GM12872 (cell line): ENCODE measurements at regions not wholly inside any gene's neighbourhood (a gene's known extent, or its start where the extent isn't known, plus 50 kb on each side); places are given as distances from the start of the nearest gene placed in this dataset.

ENCODE experiments used
- CTCF ChIP-seq: IDR thresholded peaks from 3 replicates; pipeline ENCODE4 v1.5.1; 2011; ENCODE audit warnings: low read depth, mild to moderate bottlenecking, low read length, moderate library complexity; ENCODE audit not compliant: insufficient read depth

- TF ChIP-seq CTCF, result no peak
These were observed 312.1 kb downstream of the HTR1B start for GRCh38 chr6:77151241-77151640.

GRCh38 chr6:77150736-77151135 lies 312.6 kb downstream of the HTR1B start:
- TF ChIP-seq CTCF, result no peak

GRCh38 chr6:77145244-77145643 lies 318.0 kb downstream of the HTR1B start:
- TF ChIP-seq CTCF, result no peak

GRCh38 chr6:77143659-77144447 lies 319.4 kb downstream of the HTR1B start:
- TF ChIP-seq CTCF, result no peak

- no peak for TF ChIP-seq CTCF
These were observed 327.2 kb downstream of the HTR1B start for GRCh38 chr6:77136086-77136485.

GRCh38 chr6:77133031-77133430 lies 330.3 kb downstream of the HTR1B start:
- TF ChIP-seq CTCF, result no peak

- no peak for TF ChIP-seq CTCF
These were observed 331.9 kb downstream of the HTR1B start for GRCh38 chr6:77131426-77131825.

GRCh38 chr6:77124604-77125003 lies 338.7 kb downstream of the HTR1B start:
- TF ChIP-seq CTCF, result no peak
